ENCODE measurements at regions not wholly inside any gene's neighbourhood (a gene's known extent, or its start where the extent isn't known, plus 50 kb on each side); places are given as distances from the start of the nearest gene placed in this dataset.

- TF ChIP-seq MYC (CRISPR knock-in tag; IDR thresholded peaks at IDR 0.05; ENCODE audit: borderline replicate concordance) (no peak), HNRNPK (IDR thresholded peaks at IDR 0.05; ENCODE audit: low read depth, low read length, poor library complexity, severe bottlenecking) (no peak), CEBPB (IDR thresholded peaks at IDR 0.05; ENCODE audit: borderline replicate concordance, low read depth, low read length) (no peak), MIER2 (CRISPR knock-in tag; IDR thresholded peaks at IDR 0.05) (no peak), ZBTB4 (CRISPR knock-in tag; IDR thresholded peaks at IDR 0.05; ENCODE audit: borderline replicate concordance) (no peak)
Measured at GRCh38 chr5:125106881-125107280, 360.4 kb upstream of the ZNF608 start.

All from HepG2 (cell line).